ENCODE measurements at regions not wholly inside any gene's neighbourhood (a gene's known extent, or its start where the extent isn't known, plus 50 kb on each side); places are given as distances from the start of the nearest gene placed in this dataset.

GRCh38 chrX:122113376-122113775 lies 1066.0 kb downstream of the GLUD2 start:
- H3K4me3 ChIP-seq (ENCODE audit: low read length), result no peak overlapping the region
- H3K79me2 ChIP-seq (ENCODE audit: control insufficient read depth, low read length), result no peaks in the 10 kb centered on the region
- no peak for TF ChIP-seq CTCF (IDR thresholded peaks at IDR 0.05; ENCODE audit: low read depth, low read length, poor library complexity, severe bottlenecking)
- TF ChIP-seq EZH2phosphoT487 (IDR thresholded peaks at IDR 0.05; ENCODE audit: borderline replicate concordance, low read length), result no peak
- H3K4me1 ChIP-seq (ENCODE audit: control insufficient read depth, low read length), result no peaks in the 10 kb centered on the region
- no peaks in the 10 kb centered on the region for H4K20me1 ChIP-seq (ENCODE audit: control insufficient read depth, insufficient read depth, low read depth, low read length)
- no peaks in the 10 kb centered on the region for H3F3A ChIP-seq (ENCODE audit: control insufficient read depth, insufficient read depth)
- no peaks in the 10 kb centered on the region for H3K9me2 ChIP-seq (replicated peaks; ENCODE audit: control insufficient read depth, low read length)
- H3K36me3 ChIP-seq (ENCODE audit: control insufficient read depth, low read length), result no peaks in the 10 kb centered on the region
- no peak overlapping the region for H3K27ac ChIP-seq (ENCODE audit: low read depth, low read length)
- no peaks in the 10 kb centered on the region for H3K9me3 ChIP-seq (ENCODE audit: control insufficient read depth, insufficient read depth, low read length)
- H3K4me2 ChIP-seq (ENCODE audit: low read length), result no peak overlapping the region
- H3K27me3 ChIP-seq (ENCODE audit: control insufficient read depth, low read length), result no peaks in the 10 kb centered on the region

GRCh38 chrX:122113896-122114295 lies 1066.5 kb downstream of the GLUD2 start:
- no peaks in the 10 kb centered on the region for H3K36me3 ChIP-seq (ENCODE audit: control insufficient read depth, low read length)
- H3K9me3 ChIP-seq (ENCODE audit: control insufficient read depth, insufficient read depth, low read length), result no peaks in the 10 kb centered on the region
- no peak for TF ChIP-seq EZH2phosphoT487 (IDR thresholded peaks at IDR 0.05; ENCODE audit: borderline replicate concordance, low read length)
- no peak for TF ChIP-seq CTCF (IDR thresholded peaks at IDR 0.05; ENCODE audit: low read depth, low read length, poor library complexity, severe bottlenecking)
- no peaks in the 10 kb centered on the region for H3K27me3 ChIP-seq (ENCODE audit: control insufficient read depth, low read length)
- H3K4me1 ChIP-seq (ENCODE audit: control insufficient read depth, low read length), result no peaks in the 10 kb centered on the region
- H3F3A ChIP-seq (ENCODE audit: control insufficient read depth, insufficient read depth), result no peaks in the 10 kb centered on the region
- H3K4me2 ChIP-seq (ENCODE audit: low read length), result no peak overlapping the region
- H3K4me3 ChIP-seq (ENCODE audit: low read length), result no peak overlapping the region
- H3K79me2 ChIP-seq (ENCODE audit: control insufficient read depth, low read length), result no peaks in the 10 kb centered on the region
- no peaks in the 10 kb centered on the region for H3K9me2 ChIP-seq (replicated peaks; ENCODE audit: control insufficient read depth, low read length)
- no peaks in the 10 kb centered on the region for H4K20me1 ChIP-seq (ENCODE audit: control insufficient read depth, insufficient read depth, low read depth, low read length)
- H3K27ac ChIP-seq (ENCODE audit: low read depth, low read length), result no peak overlapping the region

GRCh38 chrX:122115604-122116003 lies 1068.2 kb downstream of the GLUD2 start:
- Histone ChIP-seq H3K9me3 (ENCODE audit: control insufficient read depth, insufficient read depth, low read length) (no peaks in the 10 kb centered on the region), H3K27me3 (ENCODE audit: control insufficient read depth, low read length) (no peaks in the 10 kb centered on the region), H3K4me3 (ENCODE audit: low read length) (no peak overlapping the region), H3K36me3 (ENCODE audit: control insufficient read depth, low read length) (no peaks in the 10 kb centered on the region), H4K20me1 (ENCODE audit: control insufficient read depth, insufficient read depth, low read depth, low read length) (no peaks in the 10 kb centered on the region), H3K79me2 (ENCODE audit: control insufficient read depth, low read length) (no peaks in the 10 kb centered on the region), H3K4me1 (ENCODE audit: control insufficient read depth, low read length) (no peaks in the 10 kb centered on the region), H3K4me2 (ENCODE audit: low read length) (no peak overlapping the region), H3K27ac (ENCODE audit: low read depth, low read length) (no peak overlapping the region), H3K9me2 (replicated peaks; ENCODE audit: control insufficient read depth, low read length) (no peaks in the 10 kb centered on the region), H3F3A (ENCODE audit: control insufficient read depth, insufficient read depth) (no peaks in the 10 kb centered on the region)
- no peak for TF ChIP-seq EZH2phosphoT487 (IDR thresholded peaks at IDR 0.05; ENCODE audit: borderline replicate concordance, low read length)
- TF ChIP-seq CTCF (IDR thresholded peaks at IDR 0.05; ENCODE audit: low read depth, low read length, poor library complexity, severe bottlenecking), result no peak

- H4K20me1 ChIP-seq (ENCODE audit: control insufficient read depth, insufficient read depth, low read depth, low read length), result no peaks in the 10 kb centered on the region
- H3K79me2 ChIP-seq (ENCODE audit: control insufficient read depth, low read length), result no peaks in the 10 kb centered on the region
- TF ChIP-seq CTCF (IDR thresholded peaks at IDR 0.05; ENCODE audit: low read depth, low read length, poor library complexity, severe bottlenecking), result no peak
- no peak for TF ChIP-seq EZH2phosphoT487 (IDR thresholded peaks at IDR 0.05; ENCODE audit: borderline replicate concordance, low read length)
- H3K27me3 ChIP-seq (ENCODE audit: control insufficient read depth, low read length), result no peaks in the 10 kb centered on the region
- H3K36me3 ChIP-seq (ENCODE audit: control insufficient read depth, low read length), result no peaks in the 10 kb centered on the region
- no peak overlapping the region for H3K4me3 ChIP-seq (ENCODE audit: low read length)
- no peaks in the 10 kb centered on the region for H3K4me1 ChIP-seq (ENCODE audit: control insufficient read depth, low read length)
- H3K4me2 ChIP-seq (ENCODE audit: low read length), result no peak overlapping the region
- no peak overlapping the region for H3K27ac ChIP-seq (ENCODE audit: low read depth, low read length)
- no peaks in the 10 kb centered on the region for H3K9me3 ChIP-seq (ENCODE audit: control insufficient read depth, insufficient read depth, low read length)
- H3F3A ChIP-seq (ENCODE audit: control insufficient read depth, insufficient read depth), result no peaks in the 10 kb centered on the region
- no peaks in the 10 kb centered on the region for H3K9me2 ChIP-seq (replicated peaks; ENCODE audit: control insufficient read depth, low read length)
Observed at GRCh38 chrX:122119361-122119760, 1064.7 kb upstream of the GRIA3 start.
